GM19372 (cell line): ENCODE measurements at regions not wholly inside any gene's neighbourhood (a gene's known extent, or its start where the extent isn't known, plus 50 kb on each side); places are given as distances from the start of the nearest gene placed in this dataset.

Experiments
- ATAC-seq: cut with Tn5 transposase; IDR thresholded peaks from one replicate; pipeline ENCODE4 v1.9.1; 2021; ENCODE audit warnings: mild to moderate bottlenecking, low read depth, moderate library complexity; ENCODE audit not compliant: unreplicated experiment

DNA sequence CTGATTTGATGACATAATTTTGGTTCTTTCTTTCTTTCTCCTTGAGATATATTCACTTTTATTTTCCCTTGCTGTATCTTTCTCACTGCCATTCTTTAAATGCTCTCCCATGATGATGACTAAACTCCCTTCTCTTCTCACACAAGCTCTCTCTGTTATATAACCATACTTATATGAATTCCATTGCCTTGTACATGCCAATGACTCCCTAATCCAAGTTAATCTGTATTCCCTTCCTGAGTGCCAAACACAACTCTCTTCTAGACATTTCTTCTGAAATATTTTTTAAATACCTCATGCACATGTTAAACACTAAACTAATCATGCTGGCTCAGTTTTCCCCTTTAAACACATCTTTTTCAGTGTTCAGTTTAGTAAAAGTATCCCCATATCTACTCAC is 62.2 kb upstream of the ST8SIA4 start:
- ATAC-seq = no peak
